Neural cell (in vitro differentiated cells): ENCODE measurements at regions not wholly inside any gene's neighbourhood (a gene's known extent, or its start where the extent isn't known, plus 50 kb on each side); places are given as distances from the start of the nearest gene placed in this dataset.
"Not testable (repeated sequence)": the region's sequence is repeated elsewhere in the genome, so short reads cannot be mapped to it uniquely, and the experiment has no call there.

Source experiments
- H2AFZ ChIP-seq: fragments of 200-600, 300-800 bp; sonication (generic), shearing (Covaris generic); 2 replicates; pipeline ENCODE4 v1.6.0; 2014; ENCODE audit warnings: low read depth, mild to moderate bottlenecking, antibody characterized with exemption, low read length, moderate library complexity
- H3F3A ChIP-seq: fragments of 200-600 bp; shearing (Covaris generic); 2 replicates; pipeline ENCODE4 v1.6.1; 2016; ENCODE audit warnings: mild to moderate bottlenecking, moderate library complexity, mixed read lengths, antibody characterized with exemption, low read length; ENCODE audit not compliant: insufficient read depth, poor library complexity, severe bottlenecking
- H3K27ac ChIP-seq: fragments of 200-600, 300-800 bp; sonication (generic), shearing (Covaris generic); 2 replicates; pipeline ENCODE4 v1.5.1; 2014; ENCODE audit warnings: mild to moderate bottlenecking, low read length, moderate library complexity
- H3K27me3 ChIP-seq: fragments of 300-800, 200-600 bp; sonication (generic), shearing (Covaris generic); 2 replicates; pipeline ENCODE4 v1.6.0; 2014; ENCODE audit warnings: mild to moderate bottlenecking, low read depth, low read length, moderate library complexity; ENCODE audit not compliant: insufficient read depth
- H3K36me3 ChIP-seq: fragments of 300-800, 200-600 bp; sonication (generic), shearing (Covaris generic); 2 replicates; pipeline ENCODE4 v1.5.1; 2014; ENCODE audit warnings: mild to moderate bottlenecking, antibody characterized with exemption, low read length, moderate library complexity; ENCODE audit not compliant: insufficient read depth
- H3K4me2 ChIP-seq: fragments of 300-800, 200-600 bp; sonication (generic), shearing (Covaris generic); 2 replicates; pipeline ENCODE4 v1.6.0; 2014; ENCODE audit warnings: mild to moderate bottlenecking, low read length
- H3K4me3 ChIP-seq: fragments of 300-800, 200-600 bp; sonication (generic), shearing (Covaris generic); 2 replicates; pipeline ENCODE4 v1.5.1; 2014; ENCODE audit warnings: mild to moderate bottlenecking, low read length, moderate library complexity
- H3K79me2 ChIP-seq: fragments of 200-600 bp; shearing (Covaris generic); replicated peaks from 2 replicates; pipeline ENCODE4 v1.6.0; 2014; ENCODE audit warnings: mild to moderate bottlenecking, low read length, moderate library complexity; ENCODE audit not compliant: insufficient read depth
- H3K9ac ChIP-seq: fragments of 300-800, 200-600 bp; sonication (generic), shearing (Covaris generic); 2 replicates; pipeline ENCODE4 v1.6.1; 2016; ENCODE audit warnings: mild to moderate bottlenecking, low read length, mixed read lengths
- H3K9me2 ChIP-seq: fragments of 200-600 bp; shearing (Covaris generic); 2 replicates; pipeline ENCODE4 v1.6.1; 2016; ENCODE audit warnings: mild to moderate bottlenecking, low read length, mixed read lengths; ENCODE audit not compliant: insufficient read depth
- H3K9me3 ChIP-seq: fragments of 200-600, 300-800 bp; sonication (generic), shearing (Covaris generic); 2 replicates; pipeline ENCODE4 v1.6.1; 2016; ENCODE audit warnings: mild to moderate bottlenecking, mixed run types, low read length, moderate library complexity, mixed read lengths
- H4K20me1 ChIP-seq: fragments of 200-600 bp; shearing (Covaris generic); 2 replicates; pipeline ENCODE4 v1.6.1; 2016; ENCODE audit warnings: mild to moderate bottlenecking, mixed run types; ENCODE audit not compliant: insufficient read depth
- CTCF ChIP-seq: fragments of 450-650 bp; IDR thresholded peaks from 2 replicates; pipeline ENCODE4 v1.5.1; 2014; ENCODE audit warnings: antibody characterized with exemption, mild to moderate bottlenecking, moderate library complexity; ENCODE audit not compliant: poor library complexity, severe bottlenecking
- EP300 ChIP-seq: fragments of 450-650 bp; conservative IDR thresholded peaks from 2 replicates; pipeline ENCODE4 v1.6.1; 2014; ENCODE audit warnings: antibody characterized with exemption, mild to moderate bottlenecking, moderate library complexity; ENCODE audit not compliant: poor library complexity, severe bottlenecking
- EZH2 ChIP-seq: fragments of 200-600, 300-800 bp; shearing (Covaris generic), sonication (generic); IDR thresholded peaks from 2 replicates; pipeline ENCODE4 v1.6.1; 2014; ENCODE audit warnings: antibody characterized with exemption, low read length, borderline replicate concordance, mild to moderate bottlenecking; ENCODE audit not compliant: insufficient read depth, poor library complexity, severe bottlenecking
- MXI1 ChIP-seq: fragments of 450-650 bp; conservative IDR thresholded peaks from 2 replicates; pipeline ENCODE4 v1.6.1; 2014; ENCODE audit warnings: antibody characterized with exemption, mild to moderate bottlenecking; ENCODE audit not compliant: poor library complexity, severe bottlenecking
- POLR2AphosphoS5 ChIP-seq: IDR thresholded peaks from 2 replicates; pipeline ENCODE4 v1.6.1; 2012
- RAD21 ChIP-seq: fragments of 450-650 bp; conservative IDR thresholded peaks from 2 replicates; pipeline ENCODE4 v1.6.1; 2014; ENCODE audit warnings: antibody characterized with exemption, mild to moderate bottlenecking, moderate library complexity
- SMC3 ChIP-seq: fragments of 450-650 bp; conservative IDR thresholded peaks from 2 replicates; pipeline ENCODE4 v1.6.1; 2014; ENCODE audit warnings: antibody characterized with exemption, mild to moderate bottlenecking, moderate library complexity; ENCODE audit not compliant: poor library complexity
- TAF1 ChIP-seq: IDR thresholded peaks from 2 replicates; pipeline ENCODE4 v1.6.1; 2012; ENCODE audit warnings: low read depth
- TF ChIP-seq, protein P1 (sequence below): IDR thresholded peaks from 2 replicates; pipeline ENCODE4 v1.6.1; 2012; ENCODE audit warnings: borderline replicate concordance

DNA sequence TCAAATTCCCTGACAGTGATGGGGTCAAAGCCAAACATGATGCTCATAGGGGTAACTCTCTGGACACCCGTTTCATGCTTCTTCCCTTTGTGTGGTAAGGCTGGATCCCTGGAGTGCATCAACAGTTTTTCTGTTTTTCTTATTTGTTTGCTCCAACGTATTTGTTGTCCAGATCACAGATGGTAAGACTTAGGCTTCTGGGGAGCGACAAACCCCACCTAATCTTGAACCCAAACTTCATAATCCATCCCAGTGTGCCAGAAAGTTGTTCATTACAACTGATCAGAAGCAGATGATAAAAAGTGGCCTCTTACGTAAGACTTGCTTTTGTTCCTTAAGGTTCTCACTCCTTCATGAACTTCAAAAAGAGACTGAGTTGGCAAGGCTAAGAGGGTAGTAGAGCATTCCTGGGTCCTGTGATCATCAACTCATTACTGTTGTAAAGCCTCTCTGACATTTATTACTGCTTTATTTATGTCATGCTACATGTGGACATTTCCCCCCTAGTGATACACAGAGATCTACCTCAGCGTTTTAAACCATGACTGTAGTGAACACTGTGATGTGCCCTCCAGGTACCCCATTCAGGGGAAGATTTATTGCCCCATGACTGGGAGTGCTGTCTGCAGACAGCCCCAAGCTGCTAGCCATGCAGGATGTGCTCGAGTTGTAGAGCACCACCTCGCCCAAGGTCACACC is 125.6 kb downstream of the CCDC71L start:
- Histone ChIP-seq H3K9ac (no peak overlapping the region), H3K79me2 (no peaks in the 10 kb centered on the region), H4K20me1 (no peaks in the 10 kb centered on the region), H3K4me2 (no peak overlapping the region), H3F3A (no peaks in the 10 kb centered on the region), H3K27me3 (no peaks in the 10 kb centered on the region), H3K9me2 (no peaks in the 10 kb centered on the region), H3K27ac (no peak overlapping the region), H3K36me3 (no peaks in the 10 kb centered on the region), H3K4me3 (no peak overlapping the region), H2AFZ (no peak overlapping the region), H3K9me3 (no peaks in the 10 kb centered on the region)
- no peak for TF ChIP-seq MXI1
- TF ChIP-seq POLR2AphosphoS5, result no peak
- no peak for TF ChIP-seq SMC3
- TF ChIP-seq EP300, result no peak
- TF ChIP-seq CTCF, result no peak
- no peak for TF ChIP-seq TAF1
- no peak for TF ChIP-seq RAD21
- TF ChIP-seq EZH2, result no peak
- TF ChIP-seq, protein P1, sequence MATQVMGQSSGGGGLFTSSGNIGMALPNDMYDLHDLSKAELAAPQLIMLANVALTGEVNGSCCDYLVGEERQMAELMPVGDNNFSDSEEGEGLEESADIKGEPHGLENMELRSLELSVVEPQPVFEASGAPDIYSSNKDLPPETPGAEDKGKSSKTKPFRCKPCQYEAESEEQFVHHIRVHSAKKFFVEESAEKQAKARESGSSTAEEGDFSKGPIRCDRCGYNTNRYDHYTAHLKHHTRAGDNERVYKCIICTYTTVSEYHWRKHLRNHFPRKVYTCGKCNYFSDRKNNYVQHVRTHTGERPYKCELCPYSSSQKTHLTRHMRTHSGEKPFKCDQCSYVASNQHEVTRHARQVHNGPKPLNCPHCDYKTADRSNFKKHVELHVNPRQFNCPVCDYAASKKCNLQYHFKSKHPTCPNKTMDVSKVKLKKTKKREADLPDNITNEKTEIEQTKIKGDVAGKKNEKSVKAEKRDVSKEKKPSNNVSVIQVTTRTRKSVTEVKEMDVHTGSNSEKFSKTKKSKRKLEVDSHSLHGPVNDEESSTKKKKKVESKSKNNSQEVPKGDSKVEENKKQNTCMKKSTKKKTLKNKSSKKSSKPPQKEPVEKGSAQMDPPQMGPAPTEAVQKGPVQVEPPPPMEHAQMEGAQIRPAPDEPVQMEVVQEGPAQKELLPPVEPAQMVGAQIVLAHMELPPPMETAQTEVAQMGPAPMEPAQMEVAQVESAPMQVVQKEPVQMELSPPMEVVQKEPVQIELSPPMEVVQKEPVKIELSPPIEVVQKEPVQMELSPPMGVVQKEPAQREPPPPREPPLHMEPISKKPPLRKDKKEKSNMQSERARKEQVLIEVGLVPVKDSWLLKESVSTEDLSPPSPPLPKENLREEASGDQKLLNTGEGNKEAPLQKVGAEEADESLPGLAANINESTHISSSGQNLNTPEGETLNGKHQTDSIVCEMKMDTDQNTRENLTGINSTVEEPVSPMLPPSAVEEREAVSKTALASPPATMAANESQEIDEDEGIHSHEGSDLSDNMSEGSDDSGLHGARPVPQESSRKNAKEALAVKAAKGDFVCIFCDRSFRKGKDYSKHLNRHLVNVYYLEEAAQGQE, result no peak

GRCh38 chr7:106534271-106534846 is 126.6 kb downstream of the CCDC71L start:
- Histone ChIP-seq H4K20me1 (no peaks in the 10 kb centered on the region), H3K27ac (no peak overlapping the region), H3K4me3 (no peak overlapping the region), H3K9me2 (no peaks in the 10 kb centered on the region), H3F3A (no peaks in the 10 kb centered on the region), H3K9ac (no peak overlapping the region), H3K9me3 (no peaks in the 10 kb centered on the region), H2AFZ (no peak overlapping the region), H3K36me3 (no peaks in the 10 kb centered on the region), H3K4me2 (no peak overlapping the region), H3K79me2 (no peaks in the 10 kb centered on the region), H3K27me3 (no peaks in the 10 kb centered on the region)
- TF ChIP-seq RAD21, result no peak
- TF ChIP-seq POLR2AphosphoS5, result no peak
- TF ChIP-seq EZH2, result no peak
- no peak for TF ChIP-seq EP300
- TF ChIP-seq CTCF, result no peak
- TF ChIP-seq MXI1, result no peak
- no peak for TF ChIP-seq SMC3
- TF ChIP-seq TAF1, result no peak
- TF ChIP-seq, protein P1, result no peak

DNA sequence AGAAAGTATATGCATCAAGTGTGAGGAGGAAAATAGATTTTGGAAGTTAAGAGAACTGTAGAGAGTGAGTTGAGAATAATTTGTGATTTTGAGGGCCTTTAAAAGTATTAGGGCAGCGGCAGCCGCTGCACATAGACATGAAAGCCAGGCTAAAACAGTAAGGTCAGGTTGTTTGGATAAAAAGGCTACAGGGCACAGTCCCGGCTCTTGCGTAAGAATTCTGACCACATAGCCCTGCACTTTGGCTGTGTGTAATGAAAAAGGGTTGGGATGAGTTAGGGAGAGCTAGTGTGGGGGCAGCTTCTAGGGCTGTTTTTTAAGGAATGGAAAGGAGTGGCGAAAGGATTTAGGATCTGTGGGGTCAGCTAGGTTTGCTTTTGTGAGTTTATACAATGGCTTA is 130.8 kb downstream of the CCDC71L start:
- not testable (repeated sequence) for H3K9me3 ChIP-seq, H2AFZ ChIP-seq, H3K4me2 ChIP-seq, H3K4me3 ChIP-seq, H3K36me3 ChIP-seq, H3K27ac ChIP-seq, H3K9ac ChIP-seq, H3K27me3 ChIP-seq, H3F3A ChIP-seq, H4K20me1 ChIP-seq, H3K9me2 ChIP-seq, H3K79me2 ChIP-seq
